DMS114 treated with DMSO at 0.1 percent for 48 hours (cell line): ENCODE measurements at regions not wholly inside any gene's neighbourhood (a gene's known extent, or its start where the extent isn't known, plus 50 kb on each side); places are given as distances from the start of the nearest gene placed in this dataset.

Experiments
- DNase-seq: peaks from one replicate; lab custom pipeline; 2025; ENCODE audit not compliant: unreplicated experiment; lab: John Stamatoyannopoulos, UW

DNA sequence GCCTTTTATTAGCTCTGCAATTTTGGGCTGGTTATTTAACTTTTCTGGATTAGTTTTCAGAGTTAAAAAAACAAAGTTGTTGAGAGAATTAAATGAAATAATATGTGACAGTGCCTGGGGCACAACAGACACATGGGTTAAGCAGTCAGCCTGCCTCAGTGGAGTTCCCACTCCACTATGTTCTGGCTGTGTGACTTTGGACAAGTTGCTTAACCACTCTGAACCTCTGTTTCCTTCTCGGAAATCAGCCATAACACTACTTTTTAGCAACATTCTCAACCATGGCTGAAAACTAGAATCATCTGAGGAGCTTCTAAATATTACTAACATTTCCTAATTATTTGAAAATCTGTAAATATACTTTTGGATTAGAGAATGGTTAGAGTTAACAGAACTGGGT is 56.5 kb upstream of the SLC6A11 start:
- no peak for DNase-seq

GRCh38 chr3:10760199-10760598 is 55.8 kb upstream of the SLC6A11 start:
- no peak for DNase-seq

DNA sequence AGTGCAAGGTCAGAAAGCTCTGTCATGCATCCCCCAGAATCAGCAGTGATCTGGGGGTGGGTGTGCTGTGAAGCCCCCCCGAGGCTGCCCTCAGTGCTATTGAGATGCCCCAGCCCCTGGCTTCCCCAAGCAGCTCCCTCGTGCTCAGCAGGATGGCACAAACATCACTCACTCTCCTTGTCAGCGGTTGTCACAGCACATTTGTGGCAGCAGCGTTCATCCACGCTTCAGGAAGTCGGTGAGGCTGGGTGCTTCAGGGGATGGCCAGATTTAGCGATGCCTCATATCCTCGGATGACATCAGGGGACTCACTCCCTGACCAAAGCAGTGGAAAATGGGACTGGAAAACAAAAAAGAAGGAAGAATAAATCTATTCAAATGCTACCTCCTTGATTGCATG is 54.4 kb upstream of the SLC6A11 start:
- DNase-seq = no peak

DNA sequence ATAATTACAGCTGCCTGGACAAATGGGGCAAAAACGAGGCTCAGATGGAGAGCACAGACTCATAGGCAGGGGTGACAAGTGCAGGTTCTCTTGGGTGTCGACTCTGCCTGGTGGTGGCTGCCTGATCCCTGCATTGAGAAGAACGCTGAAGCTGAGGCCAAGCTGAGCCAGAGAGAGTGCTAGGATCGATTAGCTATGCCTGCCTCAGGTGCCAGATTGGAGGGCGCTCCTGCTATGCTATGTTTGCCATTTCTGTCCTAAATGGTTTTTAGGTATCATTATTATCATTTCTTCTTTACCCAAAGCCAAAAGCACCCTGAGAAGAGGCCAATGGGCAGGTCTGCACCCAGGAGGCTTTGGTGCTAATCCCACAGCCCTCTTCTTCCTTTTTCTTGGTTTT is 53.9 kb upstream of the SLC6A11 start:
- no peak for DNase-seq

DNA sequence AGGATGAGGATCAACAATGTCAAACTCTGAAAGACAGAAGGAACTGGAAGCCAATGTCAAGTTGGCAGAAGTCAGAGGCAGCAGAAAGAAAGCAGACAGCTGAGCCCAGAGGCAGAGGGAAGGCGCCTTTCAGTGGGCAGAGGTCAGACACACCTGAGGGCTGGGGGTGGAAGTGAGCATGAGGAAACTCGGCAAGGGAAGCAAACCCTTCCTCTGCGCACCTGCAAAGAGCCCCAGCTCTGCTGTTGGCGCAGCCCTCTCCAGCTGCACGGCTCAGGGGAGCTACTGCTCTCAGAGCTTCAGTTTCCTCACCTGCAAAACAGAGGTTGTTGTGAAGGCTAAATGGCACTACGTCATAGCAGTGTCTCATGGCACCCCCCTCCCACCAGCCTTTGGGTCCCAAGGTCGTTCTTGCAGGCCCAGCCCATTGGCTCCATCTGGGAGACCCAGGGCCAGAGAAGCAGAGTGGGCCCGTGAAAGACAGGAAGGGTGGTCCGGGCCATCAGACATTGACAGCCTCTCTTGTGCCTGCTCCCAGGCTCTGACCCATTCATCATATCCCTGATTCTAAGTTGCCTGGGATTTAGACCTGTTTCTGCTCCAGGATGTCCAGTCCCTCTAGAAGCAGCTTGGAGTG is 53.3 kb upstream of the SLC6A11 start:
- no peak for DNase-seq

DNA sequence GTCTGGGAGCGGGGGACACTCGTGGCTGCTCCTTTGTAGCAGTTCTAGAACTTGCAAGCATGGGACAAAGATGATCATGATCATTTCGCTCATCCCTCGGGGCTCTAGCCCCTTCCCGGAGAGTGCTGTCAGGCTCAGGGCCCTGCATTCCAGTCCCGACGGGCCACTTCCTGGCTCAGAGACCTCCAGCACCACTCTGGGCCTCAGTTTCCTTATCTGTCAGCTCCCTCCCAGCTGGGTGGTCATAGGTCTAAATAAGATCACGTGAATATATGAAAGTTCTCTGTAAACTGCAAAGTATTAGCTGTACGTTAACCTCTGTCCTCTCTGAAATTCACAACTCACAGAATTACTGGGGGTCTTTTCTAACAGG is 52.8 kb upstream of the SLC6A11 start:
- no peak for DNase-seq

DNA sequence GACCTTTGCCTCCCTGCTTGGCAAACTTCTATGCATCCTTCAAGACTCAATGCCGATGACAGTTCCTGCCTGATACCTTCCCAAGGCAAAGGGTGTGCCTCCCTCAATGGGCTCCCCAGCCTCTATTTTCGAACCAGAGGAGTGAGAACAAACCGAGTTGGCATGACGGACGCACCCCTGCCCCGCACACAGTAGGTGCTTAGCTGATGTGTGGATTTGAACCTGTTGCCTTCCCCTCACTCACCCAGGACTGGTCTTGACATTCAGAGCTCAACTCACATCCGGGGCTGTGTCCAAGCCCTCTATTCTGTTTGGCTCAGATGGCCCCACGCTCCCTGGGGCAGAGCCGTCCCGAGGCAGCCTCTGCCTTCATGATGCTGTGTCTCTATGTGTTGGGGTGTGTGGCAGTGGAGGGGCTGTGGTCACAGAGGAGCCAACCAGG is 52.2 kb upstream of the SLC6A11 start:
- no peak for DNase-seq

- no peak for DNase-seq
These were observed 51.6 kb upstream of the SLC6A11 start for GRCh38 chr3:10764259-10765051.

GRCh38 chr3:10766049-10766705 is 49.9 kb upstream of the SLC6A11 start:
- no peak for DNase-seq
